SK-N-SH (cell line): ENCODE measurements at regions not wholly inside any gene's neighbourhood (a gene's known extent, or its start where the extent isn't known, plus 50 kb on each side); places are given as distances from the start of the nearest gene placed in this dataset.

Experiments used
- CTCF ChIA-PET: fragments of 300-600, 350-600 bp; formaldehyde crosslinking; extraction: SDS; loops from one replicate; lab custom pipeline; 2021; lab: Yijun Ruan, JAX
- POLR2A ChIA-PET: fragments of 350-600 bp; sonication (Branson Sonifier 250); formaldehyde crosslinking; extraction: SDS; loops from one replicate; lab custom pipeline; 2020; ENCODE audit warnings: antibody characterized with exemption, inconsistent platforms; lab: Yijun Ruan, JAX
- DNase-seq: peaks from one replicate; pipeline ENCODE4 v3.0.0; 2012
- H2AFZ ChIP-seq: fragments of 200-600 bp; sonication (generic); 2 replicates; pipeline ENCODE4 v1.8.1; 2016; ENCODE audit warnings: antibody characterized with exemption, mild to moderate bottlenecking, low read depth
- H3F3A ChIP-seq: fragments of 200-600 bp; sonication (generic); replicated peaks from 2 replicates; pipeline ENCODE3; 2016; ENCODE audit warnings: antibody characterized with exemption, mild to moderate bottlenecking; ENCODE audit not compliant: insufficient read depth
- H3K27ac ChIP-seq, 2 experiments: fragments of 200-500 bp in 1 of 2; fragments of 200-600 bp in 1 of 2; sonication (Bioruptor generic) in 1 of 2; sonication (generic), shearing (Covaris generic) in 1 of 2; 2 replicates each; pipeline versions ENCODE4 v1.5.1 to v1.6.1; 2014 to 2016; ENCODE audit warnings: low read depth in 2 of 2, inconsistent platforms in 1 of 2, low read length in 1 of 2, mild to moderate bottlenecking in 1 of 2, mixed read lengths in 1 of 2
- H3K27me3 ChIP-seq: fragments of 200-600 bp; sonication (generic), shearing (Covaris generic); 2 replicates; pipeline ENCODE4 v1.6.1; 2016; ENCODE audit warnings: mixed run types; ENCODE audit not compliant: insufficient read depth
- H3K36me3 ChIP-seq, 2 experiments: fragments of 200-500 bp in 1 of 2; fragments of 200-600 bp in 1 of 2; sonication (Bioruptor generic) in 1 of 2; sonication (generic) in 1 of 2; replicated peaks in 1 of 2; 2 replicates each; pipeline versions ENCODE3 to v1.5.1; 2014 to 2016; ENCODE audit warnings: low read length in 1 of 2, mild to moderate bottlenecking in 1 of 2; ENCODE audit not compliant: insufficient read depth in 2 of 2, control insufficient read depth in 1 of 2
- H3K4me1 ChIP-seq, 2 experiments: fragments of 200-500 bp in 1 of 2; fragments of 200-600 bp in 1 of 2; sonication (Bioruptor generic) in 1 of 2; sonication (generic), shearing (Covaris generic) in 1 of 2; 2 replicates each; pipeline versions ENCODE4 v1.5.1 to v1.6.1; 2014 to 2016; ENCODE audit warnings: low read depth in 1 of 2, low read length in 1 of 2, mixed run types in 1 of 2; ENCODE audit not compliant: insufficient read depth in 2 of 2, control insufficient read depth in 1 of 2
- H3K4me2 ChIP-seq: fragments of 200-600 bp; sonication (generic), shearing (Covaris generic); 2 replicates; pipeline ENCODE4 v1.6.1; 2017; ENCODE audit warnings: mixed run types
- H3K4me3 ChIP-seq, 2 experiments: fragments of 200-500 bp in 1 of 2; fragments of 200-600 bp in 1 of 2; sonication (Bioruptor generic) in 1 of 2; sonication (generic), shearing (Covaris generic) in 1 of 2; 2 replicates each; pipeline versions ENCODE4 v1.5.1 to v1.8.1; 2014 to 2016; ENCODE audit warnings: low read depth in 2 of 2, inconsistent platforms in 1 of 2, low read length in 1 of 2, mild to moderate bottlenecking in 1 of 2, mixed read lengths in 1 of 2, moderate library complexity in 1 of 2
- H3K79me2 ChIP-seq: fragments of 200-600 bp; sonication (generic); 2 replicates; pipeline ENCODE4 v1.8.1; 2017; ENCODE audit warnings: mild to moderate bottlenecking; ENCODE audit not compliant: insufficient read depth
- H3K9ac ChIP-seq: fragments of 200-600 bp; sonication (generic); 2 replicates; pipeline ENCODE4 v1.6.1; 2017; ENCODE audit warnings: mixed run types
- H3K9me2 ChIP-seq: fragments of 200-600 bp; sonication (generic); 2 replicates; pipeline ENCODE4 v1.6.1; 2017; ENCODE audit warnings: mixed run types
- H3K9me3 ChIP-seq: fragments of 200-600 bp; sonication (generic); 2 replicates; pipeline ENCODE4 v1.6.1; 2017; ENCODE audit warnings: mixed run types, mild to moderate bottlenecking, moderate library complexity
- H4K20me1 ChIP-seq: fragments of 200-600 bp; sonication (generic); 2 replicates; pipeline ENCODE4 v1.6.1; 2017; ENCODE audit warnings: mild to moderate bottlenecking, mixed run types; ENCODE audit not compliant: insufficient read depth
- EZH2phosphoT487 ChIP-seq: fragments of 200-600 bp; sonication (generic); IDR thresholded peaks from 2 replicates; pipeline ENCODE4 v1.6.1; 2017; ENCODE audit warnings: low read depth, mixed run types, mild to moderate bottlenecking, antibody characterized with exemption, moderate library complexity, borderline replicate concordance
- FOXJ3 ChIP-seq: sonication (generic); formaldehyde crosslinking; IDR thresholded peaks from 2 replicates; pipeline ENCODE4 v1.5.1; 2020; ENCODE audit warnings: mild to moderate bottlenecking, missing genetic modification reagents
- FOXM1 ChIP-seq: IDR thresholded peaks from 2 replicates; pipeline ENCODE4 v1.4.0; 2012; ENCODE audit warnings: low read depth, mild to moderate bottlenecking
- GABPA ChIP-seq: IDR thresholded peaks from 2 replicates; pipeline ENCODE4 v1.4.0; 2012; ENCODE audit warnings: low read depth, mild to moderate bottlenecking
- GATA2 ChIP-seq: sonication (generic); formaldehyde crosslinking; IDR thresholded peaks from 2 replicates; pipeline ENCODE4 v1.5.0; 2020; ENCODE audit warnings: mild to moderate bottlenecking, missing genetic modification reagents
- MEF2A ChIP-seq: IDR thresholded peaks from 2 replicates; pipeline ENCODE4 v1.4.0; 2012; ENCODE audit warnings: low read depth, borderline replicate concordance
- NRF1 ChIP-seq: IDR thresholded peaks from 2 replicates; pipeline ENCODE4 v1.6.1; 2012; ENCODE audit warnings: low read depth, mild to moderate bottlenecking, low read length
- PBX3 ChIP-seq: IDR thresholded peaks from 2 replicates; pipeline ENCODE4; 2012
- POLR2AphosphoS5 ChIP-seq: IDR thresholded peaks from 2 replicates; pipeline ENCODE4 v1.6.1; 2012; ENCODE audit warnings: low read depth, low read length
- RAD21 ChIP-seq: IDR thresholded peaks from 2 replicates; pipeline ENCODE4 v1.6.1; 2012; ENCODE audit warnings: mild to moderate bottlenecking, low read length
- RXRA ChIP-seq: IDR thresholded peaks from 2 replicates; pipeline ENCODE4 v1.4.0; 2012; ENCODE audit warnings: low read depth, mild to moderate bottlenecking, borderline replicate concordance
- SIN3A ChIP-seq: IDR thresholded peaks from 2 replicates; pipeline ENCODE4 v1.6.1; 2012; ENCODE audit warnings: low read depth, mild to moderate bottlenecking, low read length, moderate library complexity, borderline replicate concordance
- SMC3 ChIP-seq: IDR thresholded peaks from 2 replicates; pipeline ENCODE4 v1.6.1; 2012; ENCODE audit warnings: low read depth, low read length, improper control_type of control experiment
- TAF1 ChIP-seq: IDR thresholded peaks from 2 replicates; pipeline ENCODE4 v1.6.1; 2012; ENCODE audit warnings: low read depth, mild to moderate bottlenecking, low read length, moderate library complexity, borderline replicate concordance
- TCF12 ChIP-seq: IDR thresholded peaks from 2 replicates; pipeline ENCODE4 v1.4.0; 2012
- USF1 ChIP-seq: IDR thresholded peaks from 2 replicates; pipeline ENCODE4 v1.4.0; 2012; ENCODE audit warnings: low read depth, borderline replicate concordance
- YY1 ChIP-seq: IDR thresholded peaks from 2 replicates; pipeline ENCODE4 v1.4.0; 2012; ENCODE audit warnings: low read depth, mild to moderate bottlenecking
- WGBS: methylation state at CpG from one replicate; pipeline ENCODE4 v1.1.6; 2017; ENCODE audit warnings: low lambda C conversion rate; 5-methylcytosine and 5-hydroxymethylcytosine counted together
- TF ChIP-seq, protein P1 (sequence below): fragments of 200-600 bp; sonication (generic); IDR thresholded peaks from 2 replicates; pipeline ENCODE4 v1.6.1; 2017; ENCODE audit warnings: antibody characterized with exemption, mild to moderate bottlenecking, moderate library complexity
- TF ChIP-seq, protein P2 (sequence below): fragments of 150-350 bp; IDR thresholded peaks from 2 replicates; pipeline ENCODE4 v1.6.1; 2017; ENCODE audit warnings: antibody characterized with exemption, low read length, low read depth, borderline replicate concordance

GRCh38 chr9:93774331-93775102 is 180.6 kb downstream of the BARX1 start:
- H3K27ac ChIP-seq = no peak overlapping the region
- H3K4me2 ChIP-seq = no peak overlapping the region
- H2AFZ ChIP-seq = no peak overlapping the region
- ChIA-PET POLR2A (no interaction called here), CTCF (no interaction called here)
- H3K9me2 ChIP-seq = no peaks in the 10 kb centered on the region
- H3K9me3 ChIP-seq = no peaks in the 10 kb centered on the region
- H3K36me3 ChIP-seq = no peaks in the 10 kb centered on the region
- H3K27me3 ChIP-seq = no peaks in the 10 kb centered on the region
- H3K4me3 ChIP-seq = no peak overlapping the region
- WGBS = 40% methylated on average over 7 of the region's 8 CpGs
- H3K79me2 ChIP-seq = no peaks in the 10 kb centered on the region
- H3K9ac ChIP-seq = no peak overlapping the region
- no peak for DNase-seq
- no peaks in the 10 kb centered on the region for H3F3A ChIP-seq
- H3K4me1 ChIP-seq = no peaks in the 10 kb centered on the region
- no peaks in the 10 kb centered on the region for H4K20me1 ChIP-seq
- TF ChIP-seq MEF2A = no peak
- TF ChIP-seq TAF1 = no peak
- no peak for TF ChIP-seq GATA2 (CRISPR knock-in tag)
- TF ChIP-seq POLR2AphosphoS5 = no peak
- no peak for TF ChIP-seq RXRA
- no peak for TF ChIP-seq FOXM1
- TF ChIP-seq, protein P1, sequence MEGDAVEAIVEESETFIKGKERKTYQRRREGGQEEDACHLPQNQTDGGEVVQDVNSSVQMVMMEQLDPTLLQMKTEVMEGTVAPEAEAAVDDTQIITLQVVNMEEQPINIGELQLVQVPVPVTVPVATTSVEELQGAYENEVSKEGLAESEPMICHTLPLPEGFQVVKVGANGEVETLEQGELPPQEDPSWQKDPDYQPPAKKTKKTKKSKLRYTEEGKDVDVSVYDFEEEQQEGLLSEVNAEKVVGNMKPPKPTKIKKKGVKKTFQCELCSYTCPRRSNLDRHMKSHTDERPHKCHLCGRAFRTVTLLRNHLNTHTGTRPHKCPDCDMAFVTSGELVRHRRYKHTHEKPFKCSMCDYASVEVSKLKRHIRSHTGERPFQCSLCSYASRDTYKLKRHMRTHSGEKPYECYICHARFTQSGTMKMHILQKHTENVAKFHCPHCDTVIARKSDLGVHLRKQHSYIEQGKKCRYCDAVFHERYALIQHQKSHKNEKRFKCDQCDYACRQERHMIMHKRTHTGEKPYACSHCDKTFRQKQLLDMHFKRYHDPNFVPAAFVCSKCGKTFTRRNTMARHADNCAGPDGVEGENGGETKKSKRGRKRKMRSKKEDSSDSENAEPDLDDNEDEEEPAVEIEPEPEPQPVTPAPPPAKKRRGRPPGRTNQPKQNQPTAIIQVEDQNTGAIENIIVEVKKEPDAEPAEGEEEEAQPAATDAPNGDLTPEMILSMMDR = no peak
- no peak for TF ChIP-seq SIN3A
- TF ChIP-seq YY1 = no peak
- TF ChIP-seq, protein P2, sequence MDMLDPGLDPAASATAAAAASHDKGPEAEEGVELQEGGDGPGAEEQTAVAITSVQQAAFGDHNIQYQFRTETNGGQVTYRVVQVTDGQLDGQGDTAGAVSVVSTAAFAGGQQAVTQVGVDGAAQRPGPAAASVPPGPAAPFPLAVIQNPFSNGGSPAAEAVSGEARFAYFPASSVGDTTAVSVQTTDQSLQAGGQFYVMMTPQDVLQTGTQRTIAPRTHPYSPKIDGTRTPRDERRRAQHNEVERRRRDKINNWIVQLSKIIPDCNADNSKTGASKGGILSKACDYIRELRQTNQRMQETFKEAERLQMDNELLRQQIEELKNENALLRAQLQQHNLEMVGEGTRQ = no peak
- TF ChIP-seq USF1 = no peak
- no peak for TF ChIP-seq PBX3
- TF ChIP-seq EZH2phosphoT487 = no peak
- no peak for TF ChIP-seq NRF1
- TF ChIP-seq RAD21 = no peak
- TF ChIP-seq TCF12 = no peak
- no peak for TF ChIP-seq GABPA
- no peak for TF ChIP-seq SMC3
- no peak for TF ChIP-seq FOXJ3 (CRISPR knock-in tag)
